Fibroblast of lung (primary cell): ENCODE measurements at regions not wholly inside any gene's neighbourhood (a gene's known extent, or its start where the extent isn't known, plus 50 kb on each side); places are given as distances from the start of the nearest gene placed in this dataset.

ENCODE experiments used
- DNase-seq, 2 donors: peaks; one replicate each; pipeline versions ENCODE4 v3.0.0 to v3.0.0-alpha.2; 2010; ENCODE audit warnings: low read depth in 2 of 2
- H2AFZ ChIP-seq: 2 replicates; pipeline ENCODE4 v1.5.1; 2012; ENCODE audit warnings: low read length, control low read depth, inconsistent platforms
- H3K27ac ChIP-seq: 2 replicates; pipeline ENCODE4 v1.5.1; 2011; ENCODE audit warnings: low read length, control low read depth; ENCODE audit not compliant: insufficient read depth
- H3K27me3 ChIP-seq: 2 replicates; pipeline ENCODE4 v1.5.1; 2011; ENCODE audit warnings: mild to moderate bottlenecking, low read length; ENCODE audit not compliant: control insufficient read depth, insufficient read depth
- H3K36me3 ChIP-seq: 2 replicates; pipeline ENCODE4 v1.5.1; 2011; ENCODE audit warnings: low read length; ENCODE audit not compliant: control insufficient read depth, insufficient read depth
- H3K4me1 ChIP-seq: 2 replicates; pipeline ENCODE4 v1.5.1; 2011; ENCODE audit warnings: low read length; ENCODE audit not compliant: control insufficient read depth, insufficient read depth; ENCODE audit errors: extremely low read depth
- H3K4me2 ChIP-seq: 2 replicates; pipeline ENCODE4 v1.5.1; 2011; ENCODE audit warnings: low read length, control low read depth; ENCODE audit not compliant: insufficient read depth; ENCODE audit errors: extremely low read depth
- H3K4me3 ChIP-seq, 4 experiments: fragments of 200-600 bp in 1 of 4; sonication (generic) in 1 of 4; replicated peaks in 1 of 4; 2 replicates each; pipeline ENCODE4 v1.5.1; 2011 to 2016; ENCODE audit warnings: low read length in 4 of 4, low read depth in 3 of 4, mild to moderate bottlenecking in 3 of 4, control low read depth in 2 of 4, inconsistent platforms in 1 of 4, mixed read lengths in 1 of 4; ENCODE audit not compliant: insufficient read depth in 1 of 4; ENCODE audit errors: control extremely low read depth in 1 of 4
- H3K79me2 ChIP-seq: 2 replicates; pipeline ENCODE4 v1.5.1; 2012; ENCODE audit warnings: mild to moderate bottlenecking, low read length, inconsistent platforms; ENCODE audit not compliant: control insufficient read depth, insufficient read depth
- H3K9ac ChIP-seq: 2 replicates; pipeline ENCODE4 v1.5.1; 2011; ENCODE audit warnings: mild to moderate bottlenecking, low read length, control low read depth; ENCODE audit not compliant: insufficient read depth
- H3K9me3 ChIP-seq: 2 replicates; pipeline ENCODE4 v1.5.1; 2012; ENCODE audit warnings: low read depth, low read length; ENCODE audit not compliant: control insufficient read depth, insufficient read depth
- H4K20me1 ChIP-seq: 2 replicates; pipeline ENCODE4 v1.5.1; 2011; ENCODE audit warnings: low read length; ENCODE audit not compliant: control insufficient read depth, insufficient read depth; ENCODE audit errors: extremely low read depth
- CTCF ChIP-seq, 2 donors: IDR thresholded peaks in 1 of 2; conservative IDR thresholded peaks in 1 of 2; 1 replicate in 1 of 2; 2 replicates in 1 of 2; pipeline ENCODE4 v1.5.1; 2011 to 2012; ENCODE audit warnings: low read length in 2 of 2, control low read depth in 1 of 2, inconsistent platforms in 1 of 2, low read depth in 1 of 2, mild to moderate bottlenecking in 1 of 2
- EZH2 ChIP-seq: IDR thresholded peaks from 2 replicates; pipeline ENCODE4 v1.5.1; 2012; ENCODE audit warnings: low read length, control low read depth, mild to moderate bottlenecking; ENCODE audit errors: missing control alignments

- Histone ChIP-seq H3K9ac (no peak overlapping the region), H3K79me2 (no peaks in the 10 kb centered on the region), H3K36me3 (no peaks in the 10 kb centered on the region), H3K4me1 (no peaks in the 10 kb centered on the region), H3K4me2 (no peak overlapping the region), H3K27ac (no peak overlapping the region), H3K27me3 (no peaks in the 10 kb centered on the region), H2AFZ (no peak overlapping the region), H4K20me1 (no peaks in the 10 kb centered on the region), H3K4me3 (no peak overlapping the region), H3K9me3 (no peaks in the 10 kb centered on the region)
- TF ChIP-seq EZH2: no peak
- no peak for TF ChIP-seq CTCF (conservative IDR thresholded peaks at IDR 0.05 in 1 of 2, IDR thresholded peaks at IDR 0.05 in 1 of 2; ENCODE audit: low read depth in 1 of 2, low read length in 2 of 2)
- no peak for DNase-seq
Observed at GRCh38 chr19:30314805-30315155, 57.4 kb upstream of the ZNF536 start.

- Histone ChIP-seq H3K4me3 (no peak overlapping the region), H3K27me3 (no peaks in the 10 kb centered on the region), H2AFZ (no peak overlapping the region), H3K9me3 (no peaks in the 10 kb centered on the region), H3K36me3 (no peaks in the 10 kb centered on the region), H3K9ac (no peak overlapping the region), H3K4me1 (no peaks in the 10 kb centered on the region), H4K20me1 (no peaks in the 10 kb centered on the region), H3K4me2 (no peak overlapping the region), H3K79me2 (no peaks in the 10 kb centered on the region), H3K27ac (no peak overlapping the region)
- DNase-seq: no peak
- TF ChIP-seq CTCF (conservative IDR thresholded peaks at IDR 0.05 in 1 of 2, IDR thresholded peaks at IDR 0.05 in 1 of 2; ENCODE audit: low read depth in 1 of 2, low read length in 2 of 2) (no peak), EZH2 (no peak)
Observed at GRCh38 chr19:30315159-30315558, 57.0 kb upstream of the ZNF536 start.

DNA sequence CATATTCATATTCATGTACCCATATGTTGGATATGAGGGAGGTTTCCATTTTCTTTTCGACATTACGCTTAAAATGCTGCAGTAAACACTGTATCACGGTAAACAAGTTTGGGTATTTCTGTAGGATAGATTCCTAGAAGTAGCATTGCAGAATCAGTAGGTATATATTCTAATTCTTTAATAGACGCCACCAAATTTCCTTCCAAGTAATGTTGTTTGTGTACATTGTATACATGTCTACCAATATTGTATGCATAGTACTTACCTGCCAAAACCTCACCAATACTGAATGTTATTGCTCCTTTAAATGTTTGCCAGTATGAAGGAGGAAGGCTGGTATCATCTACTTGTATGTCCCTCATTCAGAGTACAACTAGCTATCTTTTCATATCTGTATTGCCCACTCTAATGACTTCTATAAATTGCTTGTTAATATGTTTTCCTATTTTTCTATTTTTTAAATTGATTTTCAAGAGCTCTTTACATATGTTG, 56.1 kb upstream of the ZNF536 start:
- Histone ChIP-seq H3K27ac (no peak overlapping the region), H3K4me3 (no peak overlapping the region), H3K79me2 (no peaks in the 10 kb centered on the region), H2AFZ (no peak overlapping the region), H3K4me1 (no peaks in the 10 kb centered on the region), H3K4me2 (no peak overlapping the region), H3K9ac (no peak overlapping the region), H3K36me3 (no peaks in the 10 kb centered on the region), H3K9me3 (no peaks in the 10 kb centered on the region), H4K20me1 (no peaks in the 10 kb centered on the region), H3K27me3 (no peaks in the 10 kb centered on the region)
- DNase-seq: no peak
- no peak for TF ChIP-seq CTCF (conservative IDR thresholded peaks at IDR 0.05 in 1 of 2, IDR thresholded peaks at IDR 0.05 in 1 of 2; ENCODE audit: low read depth in 1 of 2, low read length in 2 of 2)
- TF ChIP-seq EZH2: no peak
